Mesendoderm (in vitro differentiated cells): ENCODE measurements at regions not wholly inside any gene's neighbourhood (a gene's known extent, or its start where the extent isn't known, plus 50 kb on each side); places are given as distances from the start of the nearest gene placed in this dataset.

Experiments
- DNase-seq: peaks from one replicate; pipeline ENCODE4 v3.0.0; 2013
- H2AK5ac ChIP-seq: 2 replicates; pipeline ENCODE4 v1.6.1; 2013; ENCODE audit warnings: low read length, inconsistent platforms
- H2BK120ac ChIP-seq: 2 replicates; pipeline ENCODE4 v1.6.1; 2013; ENCODE audit warnings: low read depth, mild to moderate bottlenecking, low read length, moderate library complexity, mixed read lengths
- H2BK15ac ChIP-seq: replicated peaks from 2 replicates; pipeline ENCODE4 v1.6.1; 2013; ENCODE audit warnings: low read depth, mild to moderate bottlenecking, moderate library complexity
- H2BK5ac ChIP-seq: 2 replicates; pipeline ENCODE4 v1.6.1; 2013; ENCODE audit warnings: low read length, inconsistent platforms
- H3K18ac ChIP-seq: 2 replicates; pipeline ENCODE4 v1.6.1; 2013; ENCODE audit warnings: mild to moderate bottlenecking, low read length, mixed read lengths
- H3K23ac ChIP-seq: one replicate; pipeline ENCODE4 v1.6.1; 2013; ENCODE audit warnings: low read length
- H3K27ac ChIP-seq: 2 replicates; pipeline ENCODE4 v1.5.1; 2013; ENCODE audit warnings: low read depth, mild to moderate bottlenecking, inconsistent platforms, low read length, moderate library complexity
- H3K27me3 ChIP-seq: 2 replicates; pipeline ENCODE4 v1.6.1; 2013; ENCODE audit warnings: low read length, control low read depth, mild to moderate bottlenecking, inconsistent platforms; ENCODE audit not compliant: insufficient read depth, poor library complexity
- H3K36me3 ChIP-seq: 2 replicates; pipeline ENCODE4 v1.6.1; 2013; ENCODE audit warnings: low read length, inconsistent platforms; ENCODE audit not compliant: control insufficient read depth, insufficient read depth
- H3K4ac ChIP-seq: one replicate; pipeline ENCODE4 v1.6.1; 2013; ENCODE audit warnings: low read depth, mild to moderate bottlenecking, low read length, moderate library complexity
- H3K4me1 ChIP-seq: 2 replicates; pipeline ENCODE4 v1.6.1; 2013; ENCODE audit warnings: low read depth, low read length, inconsistent platforms; ENCODE audit not compliant: control insufficient read depth
- H3K4me2 ChIP-seq: 2 replicates; pipeline ENCODE4 v1.6.1; 2013; ENCODE audit warnings: low read length
- H3K4me3 ChIP-seq: 2 replicates; pipeline ENCODE4 v1.5.1; 2013; ENCODE audit warnings: mild to moderate bottlenecking, low read length
- H3K56ac ChIP-seq: one replicate; pipeline ENCODE4 v1.6.1; 2013; ENCODE audit warnings: low read length
- H3K79me1 ChIP-seq: 2 replicates; pipeline ENCODE4 v1.6.1; 2013; ENCODE audit warnings: low read length, inconsistent platforms
- H3K79me2 ChIP-seq: 2 replicates; pipeline ENCODE4 v1.6.1; 2013; ENCODE audit warnings: mild to moderate bottlenecking, low read length; ENCODE audit not compliant: control insufficient read depth, insufficient read depth
- H3K9ac ChIP-seq: 2 replicates; pipeline ENCODE4 v1.6.1; 2013; ENCODE audit warnings: low read length, inconsistent platforms
- H4K5ac ChIP-seq: one replicate; pipeline ENCODE4 v1.6.1; 2013; ENCODE audit warnings: low read length
- H4K8ac ChIP-seq: one replicate; pipeline ENCODE4 v1.6.1; 2013; ENCODE audit warnings: low read depth, mild to moderate bottlenecking, control low read depth, low read length, moderate library complexity
- WGBS: extraction: QIAGEN DNeasy Blood & Tissue Kit; methylation state at CpG from one replicate; pipeline ENCODE4 v1.1.7; 2013; ENCODE audit warnings: low lambda C conversion rate, missing lambda C conversion rate; ENCODE audit not compliant: insufficient coverage; ENCODE audit errors: extremely low coverage; 5-methylcytosine and 5-hydroxymethylcytosine counted together

DNA sequence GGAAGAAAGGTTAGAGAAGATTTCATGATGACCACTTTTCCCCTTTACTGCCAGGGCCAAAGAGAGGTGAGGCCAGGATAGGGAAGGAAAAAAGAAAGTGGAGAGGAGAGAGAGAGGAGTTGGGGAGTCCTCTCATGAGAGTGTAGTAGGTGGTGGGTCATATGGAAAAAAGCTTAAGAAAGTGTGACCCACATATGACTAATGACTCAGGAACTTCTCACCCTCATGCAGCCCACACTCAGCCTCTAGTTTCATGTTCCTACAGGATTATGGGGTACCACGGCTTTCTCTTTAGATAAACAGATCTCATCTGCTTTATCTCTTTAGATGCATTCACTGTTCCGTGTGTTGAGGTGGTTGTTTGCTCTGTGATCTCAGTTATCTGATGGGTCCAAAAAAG, 462.5 kb upstream of the IGFBP3 start:
- WGBS: no CpG with 5 or more reads among the region's 2 CpGs

DNA sequence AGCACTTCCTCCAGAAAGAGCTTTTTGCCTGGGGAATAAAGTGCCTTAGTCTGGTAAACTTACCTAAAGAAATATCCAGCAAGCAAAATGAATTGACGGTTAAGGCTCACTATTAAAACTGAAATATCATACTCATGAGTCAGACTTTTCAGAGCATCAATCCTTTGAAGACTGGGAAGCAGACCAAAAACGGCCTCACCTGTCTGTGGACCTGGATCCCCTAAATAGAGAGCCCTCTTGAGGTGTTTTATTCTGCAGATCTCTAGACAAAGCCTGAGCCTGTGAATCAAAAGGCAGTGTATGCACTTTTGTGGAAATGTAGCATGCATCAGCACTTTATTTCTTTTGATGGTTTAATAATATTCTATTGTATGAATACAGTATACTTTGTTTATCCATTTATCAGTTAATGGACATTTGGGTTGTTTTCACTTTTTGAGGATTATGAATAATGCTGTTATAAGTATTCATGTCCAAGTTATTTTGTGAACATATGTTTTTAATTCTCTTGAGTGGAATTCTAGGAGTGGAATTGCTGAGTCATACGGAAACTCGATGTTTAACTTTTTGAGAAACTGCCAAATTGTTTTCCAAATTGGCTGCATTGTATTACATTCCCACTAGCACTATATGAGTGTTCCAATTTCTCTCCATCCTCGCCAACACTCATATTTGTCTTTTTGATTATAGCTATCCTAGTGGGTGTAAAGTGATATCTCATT, 449.0 kb upstream of the IGFBP3 start:
- Histone ChIP-seq H3K4me3 (no peak overlapping the region), H3K23ac (no peak overlapping the region), H2BK5ac (no peak overlapping the region), H3K79me2 (no peaks in the 10 kb centered on the region), H3K27ac (no peak overlapping the region), H3K18ac (no peak overlapping the region), H3K4me2 (no peak overlapping the region), H3K56ac (no peak overlapping the region), H4K5ac (no peak overlapping the region), H3K36me3 (no peaks in the 10 kb centered on the region), H3K9ac (no peak overlapping the region), H3K27me3 (no peaks in the 10 kb centered on the region), H3K4ac (no peak overlapping the region), H2BK15ac (no peak overlapping the region), H3K4me1 (no peaks in the 10 kb centered on the region), H3K79me1 (no peaks in the 10 kb centered on the region), H2AK5ac (no peak overlapping the region), H4K8ac (no peak overlapping the region), H2BK120ac (no peak overlapping the region)
- no CpG with 5 or more reads among the region's 5 CpGs for WGBS
- DNase-seq: no peak

More for the DNA sequence above, 462.5 kb upstream of the IGFBP3 start:
- Histone ChIP-seq H3K36me3 (no peaks in the 10 kb centered on the region), H2BK5ac (no peak overlapping the region), H3K4me1 (no peaks in the 10 kb centered on the region), H4K8ac (no peak overlapping the region), H3K4me3 (no peak overlapping the region), H3K27me3 (no peaks in the 10 kb centered on the region), H4K5ac (no peak overlapping the region), H3K79me2 (no peaks in the 10 kb centered on the region), H3K4ac (no peak overlapping the region), H3K79me1 (no peaks in the 10 kb centered on the region), H2AK5ac (no peak overlapping the region), H3K9ac (no peak overlapping the region), H3K27ac (no peak overlapping the region), H2BK15ac (no peak overlapping the region), H3K4me2 (no peak overlapping the region), H2BK120ac (no peak overlapping the region), H3K56ac (no peak overlapping the region), H3K18ac (no peak overlapping the region), H3K23ac (no peak overlapping the region)
- DNase-seq: peak; percentile 56

DNA sequence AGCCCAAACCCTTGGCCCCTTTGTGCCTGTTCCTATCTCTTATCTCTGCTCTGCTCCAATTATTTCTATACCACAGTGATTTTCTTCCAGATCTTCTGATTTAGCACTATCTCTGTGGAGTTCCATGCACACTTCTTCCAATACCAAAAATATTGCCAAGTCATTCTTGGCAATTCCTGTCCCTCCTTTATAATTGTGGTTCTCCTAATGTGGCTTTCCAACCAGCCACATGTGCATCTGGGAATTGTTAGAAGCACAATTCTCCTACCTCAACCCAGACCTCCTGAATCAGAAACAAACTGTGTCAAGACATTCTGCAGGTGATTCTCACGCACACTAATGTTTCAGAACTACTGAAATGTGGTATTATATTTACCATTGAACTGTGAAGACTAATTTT, 447.8 kb upstream of the IGFBP3 start:
- Histone ChIP-seq H3K27me3 (no peaks in the 10 kb centered on the region), H4K8ac (no peak overlapping the region), H3K4me3 (no peak overlapping the region), H3K36me3 (no peaks in the 10 kb centered on the region), H3K9ac (no peak overlapping the region), H4K5ac (no peak overlapping the region), H3K23ac (no peak overlapping the region), H3K4me2 (no peak overlapping the region), H3K79me2 (no peaks in the 10 kb centered on the region), H2BK15ac (no peak overlapping the region), H2AK5ac (no peak overlapping the region), H3K18ac (no peak overlapping the region), H2BK5ac (no peak overlapping the region), H3K4me1 (no peaks in the 10 kb centered on the region), H3K56ac (no peak overlapping the region), H3K4ac (no peak overlapping the region), H3K27ac (no peak overlapping the region), H2BK120ac (no peak overlapping the region), H3K79me1 (no peaks in the 10 kb centered on the region)
- DNase-seq: no peak
- no CpG with 5 or more reads among the region's 1 CpG for WGBS

DNA sequence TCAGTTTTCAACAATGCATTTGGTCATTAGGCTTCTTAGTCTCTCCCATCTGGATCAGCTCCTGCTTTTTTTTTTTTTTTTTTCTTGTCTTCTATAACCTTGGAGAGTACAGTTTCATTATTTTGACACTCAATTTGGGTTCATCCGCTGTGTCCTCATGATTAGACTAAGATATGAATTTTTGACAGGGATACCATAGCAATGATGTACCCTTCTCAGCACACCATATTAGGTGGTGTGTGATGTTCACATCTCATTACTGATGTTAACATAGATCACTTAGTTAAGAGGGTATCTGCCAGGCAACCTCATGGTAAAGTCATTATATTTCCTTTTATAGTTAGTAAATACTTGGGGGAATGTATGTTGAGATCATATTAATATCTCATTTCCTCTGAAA, 445.5 kb upstream of the IGFBP3 start:
- Histone ChIP-seq H3K79me2 (no peaks in the 10 kb centered on the region), H2BK15ac (no peak overlapping the region), H3K79me1 (no peaks in the 10 kb centered on the region), H2BK120ac (no peak overlapping the region), H3K4ac (no peak overlapping the region), H3K27ac (no peak overlapping the region), H3K9ac (no peak overlapping the region), H3K36me3 (no peaks in the 10 kb centered on the region), H4K8ac (no peak overlapping the region), H3K4me2 (no peak overlapping the region), H2AK5ac (no peak overlapping the region), H3K4me3 (no peak overlapping the region), H3K4me1 (no peaks in the 10 kb centered on the region), H3K27me3 (no peaks in the 10 kb centered on the region), H2BK5ac (no peak overlapping the region), H3K23ac (no peak overlapping the region), H3K56ac (no peak overlapping the region), H4K5ac (no peak overlapping the region), H3K18ac (no peak overlapping the region)
- no peak for DNase-seq
- no CpG with 5 or more reads among the region's 1 CpG for WGBS

DNA sequence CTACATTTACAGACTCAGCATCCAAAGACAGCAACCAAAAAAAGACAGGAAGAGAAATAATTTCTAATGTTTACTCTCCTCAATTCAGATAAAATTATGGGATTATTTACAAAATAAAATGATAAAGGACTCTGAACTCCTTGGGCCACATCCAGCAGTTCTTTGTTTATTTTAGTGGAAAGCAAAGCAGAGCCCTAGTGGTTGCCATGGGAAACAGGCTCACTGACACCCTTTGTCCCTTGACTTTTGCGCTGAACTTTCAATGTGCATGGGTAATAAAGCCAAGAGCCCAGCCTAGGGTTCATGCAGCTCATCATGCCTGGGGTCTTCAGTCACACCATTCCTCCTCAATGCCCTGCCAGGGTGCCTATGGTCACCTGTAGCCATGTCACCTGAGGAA, 442.6 kb upstream of the IGFBP3 start:
- Histone ChIP-seq H4K5ac (no peak overlapping the region), H2BK15ac (no peak overlapping the region), H2AK5ac (no peak overlapping the region), H3K4me2 (no peak overlapping the region), H3K79me1 (no peaks in the 10 kb centered on the region), H3K4me3 (no peak overlapping the region), H3K56ac (no peak overlapping the region), H2BK120ac (no peak overlapping the region), H3K4me1 (no peaks in the 10 kb centered on the region), H4K8ac (no peak overlapping the region), H3K4ac (no peak overlapping the region), H2BK5ac (no peak overlapping the region), H3K23ac (no peak overlapping the region), H3K18ac (no peak overlapping the region), H3K79me2 (no peaks in the 10 kb centered on the region), H3K27me3 (no peaks in the 10 kb centered on the region), H3K27ac (no peak overlapping the region), H3K36me3 (no peaks in the 10 kb centered on the region), H3K9ac (no peak overlapping the region)
- WGBS: no CpG with 5 or more reads among the region's 1 CpG
- DNase-seq: peak; percentile 18

DNA sequence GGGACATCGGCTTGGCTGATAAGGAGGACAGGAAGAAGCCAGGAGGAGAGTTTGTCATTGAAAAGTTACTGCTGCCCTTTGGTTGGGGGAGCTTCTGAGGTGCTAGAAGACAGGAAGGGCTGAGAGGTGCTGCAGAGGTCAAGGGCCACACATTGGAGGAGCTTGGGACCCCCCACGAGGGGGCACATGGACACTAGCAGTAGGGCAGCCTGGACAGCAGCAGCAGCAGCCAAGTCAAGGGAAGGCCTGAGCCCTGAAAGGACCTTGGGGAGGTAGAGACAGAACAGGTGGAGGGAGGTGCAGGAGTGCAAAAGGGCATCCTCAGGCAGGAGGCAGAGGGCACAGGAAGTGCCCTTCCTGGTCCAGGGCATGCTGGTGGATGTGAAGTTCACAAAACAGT, 439.7 kb upstream of the IGFBP3 start:
- Histone ChIP-seq H3K4me2 (no peak overlapping the region), H3K4me3 (no peak overlapping the region), H2BK120ac (no peak overlapping the region), H4K8ac (no peak overlapping the region), H2AK5ac (no peak overlapping the region), H4K5ac (no peak overlapping the region), H3K79me2 (no peaks in the 10 kb centered on the region), H3K23ac (no peak overlapping the region), H2BK5ac (no peak overlapping the region), H3K27ac (no peak overlapping the region), H3K4me1 (no peaks in the 10 kb centered on the region), H3K18ac (no peak overlapping the region), H3K36me3 (no peaks in the 10 kb centered on the region), H3K56ac (no peak overlapping the region), H2BK15ac (no peak overlapping the region), H3K27me3 (no peaks in the 10 kb centered on the region), H3K4ac (no peak overlapping the region), H3K79me1 (no peaks in the 10 kb centered on the region), H3K9ac (no peak overlapping the region)
- no peak for DNase-seq
- no CpG with 5 or more reads among the region's 2 CpGs for WGBS
